DMS153 treated with DMSO at 0.1 percent for 48 hours (cell line): ENCODE measurements at regions not wholly inside any gene's neighbourhood (a gene's known extent, or its start where the extent isn't known, plus 50 kb on each side); places are given as distances from the start of the nearest gene placed in this dataset.
A peak's percentile ranks its signal among the peaks of the same experiment; 100 is the strongest.
"Not testable (repeated sequence)": the region's sequence is repeated elsewhere in the genome, so short reads cannot be mapped to it uniquely, and the experiment has no call there.

ENCODE experiments used
- DNase-seq: peaks from one replicate; lab custom pipeline; 2025; ENCODE audit not compliant: unreplicated experiment; lab: John Stamatoyannopoulos, UW

- no peak for DNase-seq
Measured at GRCh38 chr1:30084909-30085571, 638.3 kb downstream of the MATN1 start.

- DNase-seq = peak; percentile 25
Measured at GRCh38 chr1:30083800-30084464, 639.5 kb downstream of the MATN1 start.

GRCh38 chr1:30081379-30082102, 641.8 kb downstream of the MATN1 start:
- DNase-seq = no peak

- not testable (repeated sequence) for DNase-seq
Measured at GRCh38 chr1:30075916-30076315, 647.5 kb downstream of the MATN1 start.

- no peak for DNase-seq
Measured at GRCh38 chr1:30068787-30069472, 654.5 kb downstream of the MATN1 start.

GRCh38 chr1:30064547-30064946, 658.8 kb downstream of the MATN1 start:
- no peak for DNase-seq

GRCh38 chr1:30063621-30064280, 659.6 kb downstream of the MATN1 start:
- DNase-seq = no peak

- DNase-seq = no peak
Measured at GRCh38 chr1:30061292-30062220, 661.8 kb downstream of the MATN1 start.

- no peak for DNase-seq
Measured at GRCh38 chr1:30060738-30061137, 662.6 kb downstream of the MATN1 start.

GRCh38 chr1:30058970-30059369, 664.4 kb downstream of the MATN1 start:
- no peak for DNase-seq

- no peak for DNase-seq
Measured at GRCh38 chr1:30054126-30054525, 669.3 kb downstream of the MATN1 start.

- no peak for DNase-seq
Measured at GRCh38 chr1:30052178-30052577, 671.2 kb downstream of the MATN1 start.

- DNase-seq = no peak
Measured at GRCh38 chr1:30051777-30052176, 671.6 kb downstream of the MATN1 start.

GRCh38 chr1:30049748-30050296, 673.6 kb downstream of the MATN1 start:
- no peak for DNase-seq

- DNase-seq = no peak
Measured at GRCh38 chr1:30048905-30049304, 674.5 kb downstream of the MATN1 start.

- no peak for DNase-seq
Measured at GRCh38 chr1:30047576-30047975, 675.8 kb downstream of the MATN1 start.

- no peak for DNase-seq
Measured at GRCh38 chr1:30046751-30047150, 676.6 kb downstream of the MATN1 start.

GRCh38 chr1:30045304-30046090, 677.9 kb downstream of the MATN1 start:
- DNase-seq = no peak

GRCh38 chr1:30044656-30045144, 678.7 kb downstream of the MATN1 start:
- DNase-seq = no peak
